ENCODE measurements at regions not wholly inside any gene's neighbourhood (a gene's known extent, or its start where the extent isn't known, plus 50 kb on each side); places are given as distances from the start of the nearest gene placed in this dataset.
A peak's percentile ranks its signal among the peaks of the same experiment; 100 is the strongest.

DNA sequence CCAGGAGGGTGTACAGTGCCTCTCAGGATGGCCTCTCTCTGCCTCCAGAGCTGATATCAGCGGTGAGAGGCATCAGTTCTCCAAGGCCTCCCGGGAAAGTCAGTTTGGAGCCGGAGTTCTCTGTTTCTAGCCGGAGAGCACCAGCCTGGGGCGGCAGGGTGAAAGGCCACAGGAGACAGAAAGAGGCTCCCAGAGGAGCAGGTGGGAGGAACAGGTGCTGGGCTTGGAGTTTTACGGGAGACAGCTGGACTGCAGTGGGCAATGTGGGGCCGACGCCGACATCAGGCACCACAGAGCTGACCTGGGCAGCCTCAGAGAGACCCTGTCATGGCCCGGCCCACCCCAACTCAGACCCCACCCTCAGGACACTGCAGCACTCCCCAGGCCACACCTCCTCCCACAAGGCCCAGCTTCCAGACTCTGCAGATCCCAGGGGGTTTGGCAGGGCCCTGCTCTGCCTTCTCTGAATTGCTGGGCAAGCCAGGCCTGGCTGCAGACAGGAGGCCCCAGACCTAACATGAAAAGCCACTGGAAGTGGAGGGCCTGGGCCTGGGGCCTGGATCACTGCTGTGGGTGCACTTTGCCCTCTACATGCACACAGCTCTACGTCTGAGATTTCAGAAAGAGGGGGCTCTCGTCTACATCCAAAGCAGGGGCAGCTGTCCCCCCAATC, 885.6 kb downstream of the BRD1 start:
- Histone ChIP-seq H3K4me3 (no peak overlapping the region), H3K9me3 (no peaks in the 10 kb centered on the region), H3K27ac (no peak overlapping the region), H3K36me3 (no peaks in the 10 kb centered on the region), H3K4me1 (no peaks in the 10 kb centered on the region), H3K27me3 (no peaks in the 10 kb centered on the region)
- DNase-seq (ENCODE audit: low spot score): peak; percentile 28
- TF ChIP-seq, protein P1, sequence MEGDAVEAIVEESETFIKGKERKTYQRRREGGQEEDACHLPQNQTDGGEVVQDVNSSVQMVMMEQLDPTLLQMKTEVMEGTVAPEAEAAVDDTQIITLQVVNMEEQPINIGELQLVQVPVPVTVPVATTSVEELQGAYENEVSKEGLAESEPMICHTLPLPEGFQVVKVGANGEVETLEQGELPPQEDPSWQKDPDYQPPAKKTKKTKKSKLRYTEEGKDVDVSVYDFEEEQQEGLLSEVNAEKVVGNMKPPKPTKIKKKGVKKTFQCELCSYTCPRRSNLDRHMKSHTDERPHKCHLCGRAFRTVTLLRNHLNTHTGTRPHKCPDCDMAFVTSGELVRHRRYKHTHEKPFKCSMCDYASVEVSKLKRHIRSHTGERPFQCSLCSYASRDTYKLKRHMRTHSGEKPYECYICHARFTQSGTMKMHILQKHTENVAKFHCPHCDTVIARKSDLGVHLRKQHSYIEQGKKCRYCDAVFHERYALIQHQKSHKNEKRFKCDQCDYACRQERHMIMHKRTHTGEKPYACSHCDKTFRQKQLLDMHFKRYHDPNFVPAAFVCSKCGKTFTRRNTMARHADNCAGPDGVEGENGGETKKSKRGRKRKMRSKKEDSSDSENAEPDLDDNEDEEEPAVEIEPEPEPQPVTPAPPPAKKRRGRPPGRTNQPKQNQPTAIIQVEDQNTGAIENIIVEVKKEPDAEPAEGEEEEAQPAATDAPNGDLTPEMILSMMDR (IDR thresholded peaks at IDR 0.05): no peak

DNA sequence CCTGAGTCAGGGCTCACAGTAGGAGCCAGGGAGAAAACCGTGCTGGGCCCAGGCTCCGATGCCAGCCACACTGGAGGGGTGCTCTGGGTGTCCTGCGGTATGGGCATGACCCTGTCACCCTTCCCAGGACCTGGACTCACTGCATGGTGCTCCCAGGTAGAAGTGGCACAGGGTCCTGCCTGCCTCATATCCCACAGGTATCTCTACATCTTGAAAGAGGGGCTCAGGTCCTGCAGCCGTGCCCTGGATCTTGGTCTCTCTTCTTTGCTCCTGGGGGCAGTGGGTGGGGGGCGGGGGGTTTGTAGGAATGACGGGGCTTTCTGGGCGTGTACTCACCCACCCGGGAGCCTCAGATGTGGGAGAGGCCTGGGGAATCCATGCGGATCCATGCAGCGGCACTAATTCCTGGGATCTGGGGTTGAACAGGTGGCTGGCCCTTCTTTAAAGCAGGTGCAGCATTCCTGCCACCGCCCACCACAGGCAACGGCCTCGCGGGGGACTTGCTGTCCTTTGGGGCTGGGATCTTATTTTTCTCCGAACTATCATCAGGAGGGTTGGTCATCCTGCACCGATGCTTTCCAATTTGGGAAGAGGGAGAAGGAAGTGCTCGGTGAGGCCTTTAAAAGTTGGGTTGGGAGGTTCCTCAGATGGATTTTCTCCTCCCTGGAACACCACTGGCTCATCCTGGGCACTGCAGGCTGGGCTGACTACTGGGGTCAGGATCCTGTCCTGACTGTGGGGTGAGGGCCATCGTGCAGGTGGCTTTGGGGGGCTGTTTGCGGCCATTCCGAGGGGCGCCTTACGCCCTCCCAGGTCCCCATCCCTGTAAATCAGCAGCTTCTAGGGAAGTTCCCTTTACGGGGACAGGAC, 886.4 kb downstream of the BRD1 start:
- no peaks in the 10 kb centered on the region for H3K27me3 ChIP-seq
- no peak overlapping the region for H3K4me3 ChIP-seq
- no peaks in the 10 kb centered on the region for H3K4me1 ChIP-seq
- DNase-seq (ENCODE audit: low spot score): peak; percentile 34
- no peaks in the 10 kb centered on the region for H3K36me3 ChIP-seq
- TF ChIP-seq, protein P1 (IDR thresholded peaks at IDR 0.05): no peak
- H3K27ac ChIP-seq: no peak overlapping the region
- H3K9me3 ChIP-seq: peaks cover 0 to 2% of the 10 kb centered on the region in 2 donors

DNA sequence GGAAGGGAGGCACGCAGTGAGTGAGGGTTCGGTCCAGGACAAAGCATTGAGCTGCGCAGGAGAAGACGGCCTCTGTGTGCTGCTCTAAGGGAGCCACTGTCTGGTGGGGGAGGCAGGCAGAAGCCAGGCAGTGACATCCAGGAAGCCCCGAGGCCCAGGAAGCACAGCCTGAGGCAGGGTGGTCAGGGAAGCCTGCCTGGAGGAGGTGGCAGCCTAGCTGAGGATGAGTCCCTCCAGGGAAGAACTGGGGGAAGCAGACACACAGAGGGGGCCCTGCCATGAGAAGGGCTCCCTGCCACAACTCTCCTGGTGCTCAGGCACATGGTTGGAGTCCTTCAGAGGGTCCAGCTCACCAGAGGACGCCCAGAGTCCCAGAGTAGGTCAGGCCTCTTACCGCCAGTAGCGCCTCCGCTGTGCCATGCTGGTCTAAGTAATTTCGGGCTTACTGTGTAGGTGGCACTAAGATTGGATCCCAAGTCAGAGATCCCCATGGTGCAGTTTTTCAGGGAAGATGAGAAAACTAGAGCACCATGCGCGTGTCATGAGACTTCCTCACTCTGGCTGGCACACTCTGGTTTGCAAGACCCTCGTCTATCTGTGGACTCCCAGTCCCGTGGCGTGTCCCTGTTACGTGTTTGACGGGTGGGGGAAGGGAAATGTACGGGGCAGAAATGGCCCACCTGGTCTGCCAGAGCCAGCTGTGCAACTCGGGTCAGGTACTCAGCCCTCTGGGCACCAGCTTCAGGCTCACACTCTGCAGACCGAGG, 887.2 kb downstream of the BRD1 start:
- no peak overlapping the region for H3K4me3 ChIP-seq
- peak; percentile 49 for DNase-seq (ENCODE audit: low spot score)
- H3K4me1 ChIP-seq: no peaks in the 10 kb centered on the region
- no peak overlapping the region for H3K27ac ChIP-seq
- H3K27me3 ChIP-seq: no peaks in the 10 kb centered on the region
- peaks cover 0 to 7% of the 10 kb centered on the region in 2 donors for H3K9me3 ChIP-seq
- no peaks in the 10 kb centered on the region for H3K36me3 ChIP-seq
- TF ChIP-seq, protein P1 (IDR thresholded peaks at IDR 0.05): no peak

DNA sequence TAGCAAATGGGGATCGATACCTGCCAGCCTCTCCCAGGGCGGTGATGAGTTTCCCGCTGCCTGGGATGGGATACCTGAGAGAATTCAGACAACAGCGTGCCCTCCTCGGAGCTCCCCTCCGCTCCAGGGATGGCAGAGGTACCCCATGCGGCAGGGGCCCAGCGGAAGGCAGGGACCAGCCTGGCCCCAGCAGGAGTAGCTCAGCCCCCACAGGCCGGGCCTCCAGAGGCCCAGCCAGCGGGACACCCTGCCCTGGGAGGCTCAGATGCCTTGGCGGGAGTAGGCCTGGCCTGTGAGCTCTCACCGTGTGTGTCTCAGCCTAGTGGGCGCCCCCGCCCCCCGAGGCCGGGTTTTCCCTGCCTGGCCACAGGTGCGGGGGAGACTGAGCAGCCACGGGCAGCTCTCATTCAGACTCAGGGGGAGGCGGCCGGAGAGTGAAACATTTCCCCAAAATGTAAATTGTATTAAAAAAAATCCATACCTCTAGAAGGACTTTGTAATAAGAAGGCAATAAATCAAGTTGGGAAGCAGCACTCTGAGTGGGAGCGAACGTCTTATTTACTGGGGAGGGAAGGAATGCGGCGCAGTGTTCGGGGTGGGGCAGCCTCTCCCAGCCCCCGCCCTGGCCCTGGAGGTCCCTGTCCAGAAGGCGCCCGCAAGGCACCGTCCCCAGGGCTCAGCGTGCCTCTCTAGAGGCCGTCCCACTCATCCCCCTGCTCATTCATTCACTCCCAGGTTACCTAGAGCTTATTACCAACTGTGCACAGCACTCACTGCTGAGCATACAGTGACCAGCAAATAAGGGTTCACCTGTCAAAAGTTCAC, 888.0 kb downstream of the BRD1 start:
- no peak overlapping the region for H3K4me3 ChIP-seq
- TF ChIP-seq, protein P1 (IDR thresholded peaks at IDR 0.05): no peak
- no peaks in the 10 kb centered on the region for H3K4me1 ChIP-seq
- H3K36me3 ChIP-seq: no peaks in the 10 kb centered on the region
- no peak overlapping the region for H3K27ac ChIP-seq
- H3K9me3 ChIP-seq: peaks cover 0 to 10% of the 10 kb centered on the region in 2 donors
- no peaks in the 10 kb centered on the region for H3K27me3 ChIP-seq
- DNase-seq (ENCODE audit: low spot score): peak; percentile 36

DNA sequence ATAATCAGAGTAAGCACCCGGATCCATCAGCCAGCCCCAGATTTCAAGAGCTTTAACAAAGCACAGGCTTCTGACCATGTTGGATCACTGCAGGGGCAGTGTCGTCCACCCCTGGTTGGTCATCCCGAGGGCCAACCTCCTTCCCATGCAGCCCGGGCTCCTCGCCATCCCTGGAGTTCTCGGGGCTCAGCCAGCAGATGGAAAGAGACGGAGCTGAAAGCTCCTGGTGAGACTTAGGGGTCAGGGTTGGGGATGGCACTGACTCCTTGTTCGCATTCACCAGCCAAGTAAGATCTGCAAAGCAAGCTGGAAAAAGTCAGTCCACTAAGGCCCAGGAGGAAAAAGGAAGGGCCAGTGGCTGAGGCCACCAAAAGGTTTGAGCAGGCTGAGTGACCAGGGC, 888.9 kb downstream of the BRD1 start:
- H3K9me3 ChIP-seq: peaks cover 0 to 16% of the 10 kb centered on the region in 2 donors
- peak; percentile 38 for DNase-seq (ENCODE audit: low spot score)
- TF ChIP-seq, protein P1 (IDR thresholded peaks at IDR 0.05): no peak
- no peaks in the 10 kb centered on the region for H3K27me3 ChIP-seq
- H3K36me3 ChIP-seq: no peaks in the 10 kb centered on the region
- H3K4me3 ChIP-seq: no peak overlapping the region
- no peaks in the 10 kb centered on the region for H3K4me1 ChIP-seq
- H3K27ac ChIP-seq: no peak overlapping the region

Measured in right atrium auricular region (tissue), 2 donors.